B cell (primary cell): ENCODE measurements at regions not wholly inside any gene's neighbourhood (a gene's known extent, or its start where the extent isn't known, plus 50 kb on each side); places are given as distances from the start of the nearest gene placed in this dataset.

Experiments
- ATAC-seq: fragments of 200-7000 bp; cut with Tn5 transposase; one replicate; pipeline ENCODE4 v1.10.0; 2021; ENCODE audit warnings: low read depth, mild to moderate bottlenecking, moderate number of reproducible peaks, moderate library complexity
- CTCF ChIA-PET: fragments of 350-600 bp; sonication (Branson Sonifier 250); formaldehyde crosslinking; loops from one replicate; lab custom pipeline; 2021; ENCODE audit warnings: antibody characterized with exemption, inconsistent platforms; lab: Charles Lee
- POLR2A ChIA-PET: fragments of 350-600 bp; sonication (Branson Sonifier 250); formaldehyde crosslinking; loops from one replicate; lab custom pipeline; 2021; ENCODE audit warnings: antibody characterized with exemption; lab: Charles Lee
- DNase-seq: peaks from one replicate; pipeline ENCODE4 v3.0.0; 2013
- H2AFZ ChIP-seq: 2 replicates; pipeline ENCODE4 v1.6.1; 2012; ENCODE audit warnings: mild to moderate bottlenecking, low read depth, low read length; ENCODE audit not compliant: insufficient read depth, poor library complexity, severe bottlenecking
- H3K27ac ChIP-seq, 2 donors: 1 replicate in 1 of 2; 2 replicates in 1 of 2; pipeline ENCODE4 v1.5.1; 2012 to 2013; ENCODE audit warnings: low read length in 2 of 2, mild to moderate bottlenecking in 2 of 2, moderate library complexity in 1 of 2
- H3K27me3 ChIP-seq, 4 experiments: fragments of 200-600 bp in 1 of 4; sonication (generic) in 1 of 4; replicated peaks in 1 of 4; 1 replicate in 2 of 4; 2 replicates in 2 of 4; pipeline versions ENCODE4 v1.6.1 to v1.7.0; 2013 to 2016; ENCODE audit warnings: low read length in 3 of 4, mild to moderate bottlenecking in 2 of 4, mixed read lengths in 1 of 4, moderate library complexity in 1 of 4; ENCODE audit not compliant: insufficient read depth in 4 of 4, control insufficient read depth in 3 of 4; ENCODE audit errors: control extremely low read depth in 1 of 4
- H3K36me3 ChIP-seq, 2 experiments: replicated peaks in 1 of 2; 1 replicate in 1 of 2; 2 replicates in 1 of 2; pipeline versions ENCODE4 v1.6.1 to v1.7.1; 2013; ENCODE audit warnings: low read length in 1 of 2; ENCODE audit not compliant: insufficient read depth in 2 of 2, control insufficient read depth in 1 of 2; ENCODE audit errors: control extremely low read depth in 1 of 2, extremely low read depth in 1 of 2
- H3K4me1 ChIP-seq, 2 donors: fragments of 200-600 bp in 1 of 2; sonication (generic) in 1 of 2; 1 replicate in 1 of 2; 2 replicates in 1 of 2; pipeline versions ENCODE4 v1.5.1 to v1.6.1; 2013 to 2017; ENCODE audit warnings: low read length in 2 of 2; ENCODE audit not compliant: control insufficient read depth in 2 of 2, insufficient read depth in 2 of 2
- H3K4me2 ChIP-seq: replicated peaks from 2 replicates; pipeline ENCODE3; 2012; ENCODE audit warnings: mild to moderate bottlenecking, low read depth, low read length; ENCODE audit not compliant: poor library complexity, severe bottlenecking
- H3K4me3 ChIP-seq, 5 experiments: fragments of 200-600 bp in 1 of 5; sonication (generic) in 1 of 5; 1 replicate in 3 of 5; 2 replicates in 2 of 5; pipeline versions ENCODE4 v1.5.1 to v1.7.0; 2011 to 2016; ENCODE audit warnings: low read length in 4 of 5, mild to moderate bottlenecking in 4 of 5, low read depth in 2 of 5, control low read depth in 1 of 5, moderate library complexity in 1 of 5; ENCODE audit not compliant: insufficient read depth in 1 of 5; ENCODE audit errors: control extremely low read depth in 1 of 5, extremely low read depth in 1 of 5
- H3K79me2 ChIP-seq: fragments of 200-600 bp; sonication (generic); one replicate; pipeline ENCODE4 v1.6.0; 2016; ENCODE audit warnings: low read length; ENCODE audit not compliant: control insufficient read depth, insufficient read depth
- H3K9ac ChIP-seq: fragments of 200-600 bp; sonication (generic); 2 replicates; pipeline ENCODE4 v1.6.1; 2017; ENCODE audit warnings: mild to moderate bottlenecking, low read length, moderate library complexity
- H3K9me3 ChIP-seq, 3 donors: one replicate each; pipeline versions ENCODE4 v1.6.1 to v1.7.1; 2013; ENCODE audit warnings: low read length in 2 of 3; ENCODE audit not compliant: control insufficient read depth in 2 of 3, insufficient read depth in 1 of 3; ENCODE audit errors: control extremely low read depth in 1 of 3
- H4K20me1 ChIP-seq: 2 replicates; pipeline ENCODE4 v1.6.0; 2012; ENCODE audit warnings: mild to moderate bottlenecking, low read length; ENCODE audit not compliant: insufficient read depth, control insufficient read depth, poor library complexity, severe bottlenecking
- H3K27ac Mint-ChIP-seq: one replicate; pipeline ENCODE4 v1.8.0; 2021; ENCODE audit warnings: mixed read lengths
- H3K27me3 Mint-ChIP-seq: one replicate; pipeline ENCODE4 v1.8.0; 2021; ENCODE audit warnings: mixed read lengths
- H3K4me1 Mint-ChIP-seq: one replicate; pipeline ENCODE4 v1.8.0; 2021; ENCODE audit warnings: mixed read lengths
- H3K4me3 Mint-ChIP-seq: one replicate; pipeline ENCODE4 v1.8.0; 2021; ENCODE audit warnings: mixed read lengths
- H3K9me3 Mint-ChIP-seq: one replicate; pipeline ENCODE4 v1.8.0; 2022; ENCODE audit warnings: mixed read lengths; ENCODE audit not compliant: insufficient read depth
- CTCF ChIP-seq: fragments of 200-600 bp; IDR thresholded peaks from one replicate; pipeline ENCODE4 v1.8.0; 2022; ENCODE audit warnings: antibody characterized with exemption, mild to moderate bottlenecking
- EZH2 ChIP-seq: IDR thresholded peaks from 2 replicates; pipeline ENCODE4 v1.6.1; 2012; ENCODE audit warnings: borderline replicate concordance, low read depth, mild to moderate bottlenecking, moderate library complexity, low read length; ENCODE audit not compliant: insufficient read depth, poor library complexity, severe bottlenecking
- WGBS: methylation state at CpG from one replicate; pipeline ENCODE4 v1.1.5; 2013; ENCODE audit warnings: missing lambda C conversion rate; ENCODE audit not compliant: insufficient coverage; 5-methylcytosine and 5-hydroxymethylcytosine counted together
- intact Hi-C: fragments of 100-400 bp; cut with micrococcal nuclease; formaldehyde crosslinking; loops from one replicate; pipeline ENCODE4 v1.10.0; 2022

- POLR2A ChIA-PET, result no interaction called here
- CTCF ChIA-PET, result no interaction called here
- no peaks in the 10 kb centered on the region for H3K36me3 ChIP-seq
- no peak overlapping the region for H3K4me3 Mint-ChIP-seq
- H3K4me3 ChIP-seq, result no peak overlapping the region
- H3K4me2 ChIP-seq, result no peak overlapping the region
- no peaks in the 10 kb centered on the region for H3K27me3 ChIP-seq
- H3K4me1 Mint-ChIP-seq, result no peaks in the 10 kb centered on the region
- ATAC-seq (no peak), DNase-seq (no peak)
- no peak overlapping the region for H2AFZ ChIP-seq
- H3K9me3 ChIP-seq, result peaks cover 0 to 8% (median 0%) of the 10 kb centered on the region in 3 donors
- H3K27ac Mint-ChIP-seq, result no peak overlapping the region
- no peaks in the 10 kb centered on the region for H3K79me2 ChIP-seq
- TF ChIP-seq EZH2 (no peak), CTCF (no peak)
- H3K9me3 Mint-ChIP-seq, result no peaks in the 10 kb centered on the region
- no peak overlapping the region for H3K27ac ChIP-seq
- H3K4me1 ChIP-seq, result no peaks in the 10 kb centered on the region
- H3K27me3 Mint-ChIP-seq, result no peaks in the 10 kb centered on the region
- H3K9ac ChIP-seq, result no peak overlapping the region
- H4K20me1 ChIP-seq, result no peaks in the 10 kb centered on the region
- intact Hi-C loops, result no loop called here
Observed at GRCh38 chr11:39165021-39165420, 2294.4 kb downstream of the LRRC4C start.

- H3K27ac ChIP-seq, result no peak overlapping the region
- Mint-ChIP-seq H3K4me1 (no peaks in the 10 kb centered on the region), H3K27ac (no peak overlapping the region), H3K4me3 (no peak overlapping the region), H3K9me3 (peaks cover 6% of the 10 kb centered on the region), H3K27me3 (no peaks in the 10 kb centered on the region)
- CTCF ChIA-PET, result no interaction called here
- POLR2A ChIA-PET, result no interaction called here
- WGBS, result 78% methylated on average over 1 of the region's 1 CpG
- H3K36me3 ChIP-seq, result no peaks in the 10 kb centered on the region
- no peaks in the 10 kb centered on the region for H4K20me1 ChIP-seq
- H3K9me3 ChIP-seq, result peaks cover 0 to 7% (median 0%) of the 10 kb centered on the region in 3 donors
- TF ChIP-seq CTCF (no peak), EZH2 (no peak)
- ATAC-seq, result no peak
- no peak overlapping the region for H2AFZ ChIP-seq
- H3K79me2 ChIP-seq, result no peaks in the 10 kb centered on the region
- no peak overlapping the region for H3K9ac ChIP-seq
- H3K27me3 ChIP-seq, result no peaks in the 10 kb centered on the region
- DNase-seq, result no peak
- H3K4me2 ChIP-seq, result no peak overlapping the region
- H3K4me1 ChIP-seq, result no peaks in the 10 kb centered on the region
- intact Hi-C loops, result no loop called here
- no peak overlapping the region for H3K4me3 ChIP-seq
Observed at GRCh38 chr11:39149214-39149613, 2310.2 kb downstream of the LRRC4C start.
